Naive thymus-derived CD4-positive, alpha-beta T cell (primary cell): ENCODE measurements at regions not wholly inside any gene's neighbourhood (a gene's known extent, or its start where the extent isn't known, plus 50 kb on each side); places are given as distances from the start of the nearest gene placed in this dataset.

Source experiments
- ATAC-seq: fragments of 150-1000 bp; cut with Tn5 transposase; 2 replicates; pipeline ENCODE4 v1.10.0; 2021; ENCODE audit warnings: mild to moderate bottlenecking, moderate library complexity
- CTCF ChIA-PET: fragments of 350-600 bp; sonication (Branson Sonifier 250); formaldehyde crosslinking; loops from one replicate; lab custom pipeline; 2021; ENCODE audit warnings: antibody characterized with exemption; lab: Charles Lee
- POLR2A ChIA-PET: fragments of 350-600 bp; sonication (Branson Sonifier 250); formaldehyde crosslinking; loops from one replicate; lab custom pipeline; 2021; ENCODE audit warnings: antibody characterized with exemption, inconsistent platforms; lab: Charles Lee
- DNase-seq, 9 donors: peaks; one replicate each; pipeline versions ENCODE4 v3.0.0 to v3.0.0-alpha.2; 2020 to 2022; ENCODE audit warnings: mixed read lengths in 1 of 9
- H3K27ac ChIP-seq: one replicate; pipeline ENCODE4 v1.7.0; 2013; ENCODE audit warnings: mild to moderate bottlenecking, low read depth, low read length, moderate library complexity
- H3K27me3 ChIP-seq, 2 donors: one replicate each; pipeline ENCODE4 v1.7.0; 2013; ENCODE audit warnings: low read length in 2 of 2, mild to moderate bottlenecking in 2 of 2, moderate library complexity in 2 of 2; ENCODE audit not compliant: control insufficient read depth in 2 of 2, insufficient read depth in 2 of 2
- H3K36me3 ChIP-seq, 3 experiments: 1 replicate in 2 of 3; 2 replicates in 1 of 3; pipeline ENCODE4 v1.7.0; 2013; ENCODE audit warnings: low read length in 3 of 3, mild to moderate bottlenecking in 3 of 3, moderate library complexity in 1 of 3; ENCODE audit not compliant: insufficient read depth in 3 of 3, control insufficient read depth in 2 of 3
- H3K4me1 ChIP-seq, 2 donors: one replicate each; pipeline ENCODE4 v1.7.0; 2013; ENCODE audit warnings: low read length in 2 of 2, mild to moderate bottlenecking in 2 of 2, moderate library complexity in 1 of 2; ENCODE audit not compliant: control insufficient read depth in 2 of 2, insufficient read depth in 2 of 2
- H3K4me3 ChIP-seq: 2 replicates; pipeline ENCODE4 v1.7.0; 2013; ENCODE audit warnings: mild to moderate bottlenecking, low read length
- H3K9me3 ChIP-seq, 3 experiments: 1 replicate in 2 of 3; 2 replicates in 1 of 3; pipeline ENCODE4 v1.7.0; 2013; ENCODE audit warnings: low read length in 3 of 3; ENCODE audit not compliant: control insufficient read depth in 2 of 3
- H3K27ac Mint-ChIP-seq, 9 donors: one replicate each; pipeline ENCODE4 v1.8.0; 2020 to 2022; ENCODE audit warnings: mixed read lengths in 9 of 9, mild to moderate bottlenecking in 8 of 9, moderate library complexity in 5 of 9, inconsistent platforms in 2 of 9
- H3K27me3 Mint-ChIP-seq, 5 donors: one replicate each; pipeline ENCODE4 v1.8.0; 2021 to 2022; ENCODE audit warnings: mixed read lengths in 5 of 5, mild to moderate bottlenecking in 1 of 5
- H3K36me3 Mint-ChIP-seq, 5 donors: one replicate each; pipeline ENCODE4 v1.8.0; 2020 to 2022; ENCODE audit warnings: mixed read lengths in 5 of 5, mild to moderate bottlenecking in 3 of 5, inconsistent platforms in 1 of 5
- H3K4me1 Mint-ChIP-seq, 7 donors: one replicate each; pipeline ENCODE4 v1.8.0; 2020 to 2022; ENCODE audit warnings: mixed read lengths in 7 of 7, mild to moderate bottlenecking in 3 of 7, inconsistent platforms in 1 of 7
- H3K4me3 Mint-ChIP-seq, 10 donors: one replicate each; pipeline ENCODE4 v1.8.0; 2020 to 2022; ENCODE audit warnings: mild to moderate bottlenecking in 10 of 10, mixed read lengths in 10 of 10, moderate library complexity in 6 of 10, inconsistent platforms in 2 of 10
- H3K9me3 Mint-ChIP-seq, 11 donors: one replicate each; pipeline ENCODE4 v1.8.0; 2020 to 2022; ENCODE audit warnings: mixed read lengths in 11 of 11, mild to moderate bottlenecking in 4 of 11, inconsistent platforms in 1 of 11, moderate library complexity in 1 of 11
- intact Hi-C, 2 donors: fragments of 100-400 bp; cut with micrococcal nuclease; formaldehyde crosslinking; loops; one replicate each; pipeline ENCODE4 v1.15.1; 2023

- H3K27me3 Mint-ChIP-seq: peaks cover 0 to 21% (median 6%) of the 10 kb centered on the region in 5 donors
- ATAC-seq (no peak), DNase-seq (no peak)
- H3K4me1 ChIP-seq: no peaks in the 10 kb centered on the region
- no peaks in the 10 kb centered on the region for H3K27me3 ChIP-seq
- H3K36me3 ChIP-seq: no peaks in the 10 kb centered on the region
- intact Hi-C loops: no loop called here
- H3K4me1 Mint-ChIP-seq: peaks cover 0 to 5% (median 0%) of the 10 kb centered on the region in 7 donors
- peaks cover 0 to 15% (median 3%) of the 10 kb centered on the region in 11 donors for H3K9me3 Mint-ChIP-seq
- peaks cover 0 to 3% (median 0%) of the 10 kb centered on the region in 5 donors for H3K36me3 Mint-ChIP-seq
- POLR2A ChIA-PET: no interaction called here
- H3K4me3 Mint-ChIP-seq: no peak overlapping the region
- H3K27ac Mint-ChIP-seq: no peak overlapping the region
- CTCF ChIA-PET: no interaction called here
- no peaks in the 10 kb centered on the region for H3K9me3 ChIP-seq
- no peak overlapping the region for H3K4me3 ChIP-seq
- no peak overlapping the region for H3K27ac ChIP-seq
Observed at GRCh38 chr1:5244631-5245285, 590.3 kb downstream of the AJAP1 start.

- intact Hi-C loops: no loop called here
- Histone ChIP-seq H3K27ac (no peak overlapping the region), H3K36me3 (no peaks in the 10 kb centered on the region), H3K9me3 (no peaks in the 10 kb centered on the region), H3K4me1 (no peaks in the 10 kb centered on the region), H3K4me3 (no peak overlapping the region), H3K27me3 (no peaks in the 10 kb centered on the region)
- Mint-ChIP-seq H3K36me3 (peaks cover 0 to 3% (median 0%) of the 10 kb centered on the region in 5 donors), H3K27me3 (peaks cover 0 to 10% (median 0%) of the 10 kb centered on the region in 5 donors), H3K27ac (no peak overlapping the region), H3K4me1 (peaks cover 0 to 11% (median 0%) of the 10 kb centered on the region in 7 donors), H3K9me3 (peaks cover 0 to 8% (median 1%) of the 10 kb centered on the region in 11 donors), H3K4me3 (no peak overlapping the region)
- ChIA-PET CTCF (no interaction called here), POLR2A (no interaction called here)
- ATAC-seq (no peak), DNase-seq (no peak)
Observed at GRCh38 chr1:5242850-5243249, 588.4 kb downstream of the AJAP1 start.

GRCh38 chr1:5239911-5240310 lies 585.5 kb downstream of the AJAP1 start:
- no peak overlapping the region for H3K4me3 Mint-ChIP-seq
- peaks cover 0 to 9% (median 0%) of the 10 kb centered on the region in 11 donors for H3K9me3 Mint-ChIP-seq
- Histone ChIP-seq H3K36me3 (no peaks in the 10 kb centered on the region), H3K27me3 (no peaks in the 10 kb centered on the region), H3K4me1 (no peaks in the 10 kb centered on the region), H3K27ac (no peak overlapping the region), H3K9me3 (no peaks in the 10 kb centered on the region), H3K4me3 (no peak overlapping the region)
- intact Hi-C loops: no loop called here
- H3K27me3 Mint-ChIP-seq: no peaks in the 10 kb centered on the region
- CTCF ChIA-PET: no interaction called here
- POLR2A ChIA-PET: no interaction called here
- ATAC-seq: no peak
- no peak for DNase-seq
- no peaks in the 10 kb centered on the region for H3K36me3 Mint-ChIP-seq
- peaks cover 0 to 34% (median 5%) of the 10 kb centered on the region in 7 donors for H3K4me1 Mint-ChIP-seq
- no peak overlapping the region for H3K27ac Mint-ChIP-seq

GRCh38 chr1:5238351-5239130 lies 584.1 kb downstream of the AJAP1 start:
- intact Hi-C loops: no loop called here
- Mint-ChIP-seq H3K27me3 (peaks cover 0 to 7% (median 0%) of the 10 kb centered on the region in 5 donors), H3K9me3 (peaks cover 0 to 19% (median 3%) of the 10 kb centered on the region in 11 donors), H3K36me3 (peaks cover 0 to 2% (median 0%) of the 10 kb centered on the region in 5 donors), H3K27ac (no peak overlapping the region), H3K4me1 (peaks cover 0 to 34% (median 4%) of the 10 kb centered on the region in 7 donors), H3K4me3 (no peak overlapping the region)
- POLR2A ChIA-PET: no interaction called here
- H3K4me3 ChIP-seq: no peak overlapping the region
- H3K9me3 ChIP-seq: no peaks in the 10 kb centered on the region
- no peaks in the 10 kb centered on the region for H3K27me3 ChIP-seq
- H3K36me3 ChIP-seq: no peaks in the 10 kb centered on the region
- H3K4me1 ChIP-seq: no peaks in the 10 kb centered on the region
- DNase-seq (no peak), ATAC-seq (no peak)
- CTCF ChIA-PET: no interaction called here
- H3K27ac ChIP-seq: no peak overlapping the region

GRCh38 chr1:5235355-5235899 lies 581.0 kb downstream of the AJAP1 start:
- H3K9me3 Mint-ChIP-seq: peaks cover 3 to 29% (median 10%) of the 10 kb centered on the region in 11 donors
- Histone ChIP-seq H3K9me3 (no peaks in the 10 kb centered on the region), H3K27me3 (no peaks in the 10 kb centered on the region), H3K4me1 (no peaks in the 10 kb centered on the region), H3K36me3 (no peaks in the 10 kb centered on the region), H3K27ac (no peak overlapping the region), H3K4me3 (no peak overlapping the region)
- H3K36me3 Mint-ChIP-seq: peaks cover 0 to 10% (median 3%) of the 10 kb centered on the region in 5 donors
- peaks cover 0 to 7% (median 0%) of the 10 kb centered on the region in 5 donors for H3K27me3 Mint-ChIP-seq
- peak overlapping the region in 2 of 10 donors; percentile 16 to 45 for H3K4me3 Mint-ChIP-seq
- DNase-seq (no peak), ATAC-seq (no peak)
- CTCF ChIA-PET: no interaction called here
- POLR2A ChIA-PET: no interaction called here
- H3K27ac Mint-ChIP-seq: no peak overlapping the region
- peaks cover 0 to 34% (median 4%) of the 10 kb centered on the region in 7 donors for H3K4me1 Mint-ChIP-seq
- intact Hi-C loops: no loop called here

GRCh38 chr1:5232537-5232936 lies 578.1 kb downstream of the AJAP1 start:
- H3K27ac Mint-ChIP-seq: no peak overlapping the region

More at GRCh38 chr1:5232537-5232936, 578.1 kb downstream of the AJAP1 start:
- Histone ChIP-seq H3K4me3 (no peak overlapping the region), H3K27ac (no peak overlapping the region), H3K36me3 (no peaks in the 10 kb centered on the region), H3K4me1 (no peaks in the 10 kb centered on the region), H3K27me3 (no peaks in the 10 kb centered on the region), H3K9me3 (no peaks in the 10 kb centered on the region)
- peaks cover 4 to 16% (median 11%) of the 10 kb centered on the region in 5 donors for H3K27me3 Mint-ChIP-seq
- DNase-seq (no peak), ATAC-seq (no peak)
- CTCF ChIA-PET: no interaction called here
- POLR2A ChIA-PET: no interaction called here
- H3K4me3 Mint-ChIP-seq: no peak overlapping the region
- peaks cover 0 to 10% (median 3%) of the 10 kb centered on the region in 5 donors for H3K36me3 Mint-ChIP-seq
- peaks cover 3 to 27% (median 10%) of the 10 kb centered on the region in 11 donors for H3K9me3 Mint-ChIP-seq
- peaks cover 0 to 25% (median 4%) of the 10 kb centered on the region in 7 donors for H3K4me1 Mint-ChIP-seq
- intact Hi-C loops: no loop called here
